ENCODE measurements at regions not wholly inside any gene's neighbourhood (a gene's known extent, or its start where the extent isn't known, plus 50 kb on each side); places are given as distances from the start of the nearest gene placed in this dataset.

DNA sequence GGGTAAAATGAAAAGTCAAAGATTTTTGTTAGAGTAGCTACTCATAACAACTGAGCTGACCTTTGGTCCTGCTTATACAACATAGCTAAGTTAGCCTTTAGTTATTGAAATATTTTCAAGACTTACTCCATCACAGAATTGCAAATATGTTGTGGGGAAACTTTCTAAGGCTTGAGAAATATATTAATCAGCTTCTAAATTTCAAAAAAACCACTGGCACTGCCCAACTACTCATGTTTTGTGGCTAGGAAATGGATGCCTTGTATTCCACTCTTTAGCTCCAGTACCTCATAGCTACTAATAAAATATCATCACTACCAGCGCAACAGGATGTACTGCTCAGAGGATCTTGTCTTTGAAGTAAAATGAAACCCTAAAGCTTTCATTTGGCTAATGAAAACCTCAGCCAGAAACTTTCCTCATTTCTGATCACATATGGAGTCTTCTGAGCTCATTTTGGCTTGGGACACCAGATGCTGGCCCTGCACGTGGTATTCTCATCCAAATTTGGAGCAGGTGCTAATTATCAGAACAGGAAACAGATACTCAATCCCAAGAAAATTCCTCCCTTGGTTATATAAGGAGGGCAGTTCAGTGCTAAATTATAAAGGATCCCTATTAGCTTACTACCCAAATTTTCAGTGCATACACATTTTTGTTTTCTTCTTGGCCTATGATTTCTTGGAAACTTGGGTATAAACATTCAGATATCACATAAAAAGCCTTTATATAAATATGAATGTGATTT is 690.7 kb downstream of the ADGRL2 start:
- Histone ChIP-seq H3K4me3 (ENCODE audit: low read depth, low read length, poor library complexity, severe bottlenecking) (no peak overlapping the region), H3K36me3 (ENCODE audit: insufficient read depth, low read length, poor library complexity, severe bottlenecking) (no peaks in the 10 kb centered on the region), H3K9me3 (ENCODE audit: low read depth, low read length, poor library complexity, severe bottlenecking) (peaks cover 15% of the 10 kb centered on the region), H3K27ac (ENCODE audit: low read depth, low read length, poor library complexity, severe bottlenecking) (no peak overlapping the region), H3K27me3 (replicated peaks; ENCODE audit: insufficient read depth, low read depth, low read length, poor library complexity) (no peaks in the 10 kb centered on the region), H3K4me1 (ENCODE audit: insufficient read depth, low read length, poor library complexity, severe bottlenecking) (peaks cover 1% of the 10 kb centered on the region)
- DNase-seq (ENCODE audit: low spot score) = no peak
- ChIA-PET CTCF (no interaction called here), POLR2A (ENCODE audit: low non-redundant PET) (no interaction called here)
- TF ChIP-seq EZH2 (IDR thresholded peaks at IDR 0.05; ENCODE audit: borderline replicate concordance, low read depth, low read length, poor library complexity, severe bottlenecking) (no peak), CTCF (conservative IDR thresholded peaks at IDR 0.05; ENCODE audit: low read depth, low read length) (no peak)
- no TSS peak for BruUV-seq (replicated peaks)
- intact Hi-C loops (cut with micrococcal nuclease; ENCODE audit: unreplicated experiment) = no loop called here

DNA sequence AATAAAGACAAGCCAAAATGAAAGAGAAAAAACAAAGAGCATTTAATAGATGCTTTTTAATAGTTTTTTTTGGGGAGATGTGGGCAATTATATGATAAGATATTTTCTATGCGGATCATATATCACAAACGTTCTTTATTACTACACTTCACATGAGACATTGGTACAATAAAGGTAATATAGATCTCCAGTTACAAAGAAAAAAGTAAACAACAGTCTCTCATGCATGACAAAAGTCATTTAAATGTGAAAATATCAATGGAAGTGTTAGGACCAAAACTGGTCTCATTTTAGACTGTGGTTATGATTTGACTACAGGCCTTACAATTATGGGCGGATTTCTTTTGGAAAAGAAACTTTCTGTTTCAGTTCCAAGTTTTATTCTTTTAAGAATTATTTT is 687.0 kb downstream of the ADGRL2 start:
- Histone ChIP-seq H3K27ac (ENCODE audit: low read depth, low read length, poor library complexity, severe bottlenecking) (no peak overlapping the region), H3K36me3 (ENCODE audit: insufficient read depth, low read length, poor library complexity, severe bottlenecking) (no peaks in the 10 kb centered on the region), H3K9me3 (ENCODE audit: low read depth, low read length, poor library complexity, severe bottlenecking) (no peaks in the 10 kb centered on the region), H3K27me3 (replicated peaks; ENCODE audit: insufficient read depth, low read depth, low read length, poor library complexity) (no peaks in the 10 kb centered on the region), H3K4me3 (ENCODE audit: low read depth, low read length, poor library complexity, severe bottlenecking) (no peak overlapping the region), H3K4me1 (ENCODE audit: insufficient read depth, low read length, poor library complexity, severe bottlenecking) (peaks cover 11% of the 10 kb centered on the region)
- ChIA-PET POLR2A (ENCODE audit: low non-redundant PET) (no interaction called here), CTCF (no interaction called here)
- BruUV-seq (replicated peaks) = no TSS peak
- no peak for TF ChIP-seq CTCF (conservative IDR thresholded peaks at IDR 0.05; ENCODE audit: low read depth, low read length)
- no peak for TF ChIP-seq EZH2 (IDR thresholded peaks at IDR 0.05; ENCODE audit: borderline replicate concordance, low read depth, low read length, poor library complexity, severe bottlenecking)
- intact Hi-C loops (cut with micrococcal nuclease; ENCODE audit: unreplicated experiment) = no loop called here
- DNase-seq (ENCODE audit: low spot score) = no peak

DNA sequence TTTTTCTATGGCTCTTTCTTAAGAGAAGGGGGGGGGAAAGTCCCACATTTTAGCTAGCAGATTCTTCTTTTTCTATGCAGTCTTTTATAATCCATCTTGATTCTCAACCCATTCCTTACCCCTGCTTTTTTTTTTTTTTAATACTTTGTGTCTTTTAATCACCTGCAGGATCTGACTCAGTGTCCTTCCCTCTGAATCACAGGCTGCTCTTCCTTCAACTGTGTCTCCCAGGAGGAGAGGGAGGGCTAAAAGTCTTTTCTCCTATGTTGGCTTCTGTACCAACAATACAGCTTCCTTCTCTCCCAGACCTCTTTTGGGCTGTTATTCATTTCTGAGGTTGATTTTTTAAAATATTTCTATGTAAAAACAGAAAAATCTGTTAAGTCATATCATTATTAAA is 686.2 kb downstream of the ADGRL2 start:
- BruUV-seq (replicated peaks) = no TSS peak
- no peaks in the 10 kb centered on the region for H3K9me3 ChIP-seq (ENCODE audit: low read depth, low read length, poor library complexity, severe bottlenecking)
- H3K27ac ChIP-seq (ENCODE audit: low read depth, low read length, poor library complexity, severe bottlenecking) = no peak overlapping the region
- H3K4me1 ChIP-seq (ENCODE audit: insufficient read depth, low read length, poor library complexity, severe bottlenecking) = peaks cover 11% of the 10 kb centered on the region
- CTCF ChIA-PET = no interaction called here
- H3K27me3 ChIP-seq (replicated peaks; ENCODE audit: insufficient read depth, low read depth, low read length, poor library complexity) = no peaks in the 10 kb centered on the region
- no peaks in the 10 kb centered on the region for H3K36me3 ChIP-seq (ENCODE audit: insufficient read depth, low read length, poor library complexity, severe bottlenecking)
- no peak for DNase-seq (ENCODE audit: low spot score)
- POLR2A ChIA-PET (ENCODE audit: low non-redundant PET) = no interaction called here
- no peak overlapping the region for H3K4me3 ChIP-seq (ENCODE audit: low read depth, low read length, poor library complexity, severe bottlenecking)
- intact Hi-C loops (cut with micrococcal nuclease; ENCODE audit: unreplicated experiment) = no loop called here
- no peak for TF ChIP-seq CTCF (conservative IDR thresholded peaks at IDR 0.05; ENCODE audit: low read depth, low read length)
- TF ChIP-seq EZH2 (IDR thresholded peaks at IDR 0.05; ENCODE audit: borderline replicate concordance, low read depth, low read length, poor library complexity, severe bottlenecking) = no peak

Data from A673 (cell line).